HUDEP-2 (cell line): ENCODE measurements at regions not wholly inside any gene's neighbourhood (a gene's known extent, or its start where the extent isn't known, plus 50 kb on each side); places are given as distances from the start of the nearest gene placed in this dataset.
"Not testable (repeated sequence)": the region's sequence is repeated elsewhere in the genome, so short reads cannot be mapped to it uniquely, and the experiment has no call there.

ENCODE experiments used
- DNase-seq, 76 experiments: peaks; one replicate each; lab custom pipeline; 2025; ENCODE audit not compliant: unreplicated experiment in 76 of 76; lab: John Stamatoyannopoulos, UW

- DNase-seq: no peak
These were observed 111.3 kb upstream of the WARS2 start for GRCh38 chr1:119251751-119252150.

- DNase-seq: no peak
These were observed 112.9 kb upstream of the WARS2 start for GRCh38 chr1:119253366-119253765.

- DNase-seq: no peak
These were observed 113.7 kb upstream of the WARS2 start for GRCh38 chr1:119254067-119254720.

- DNase-seq: not testable (repeated sequence)
These were observed 112.5 kb upstream of the HAO2 start for GRCh38 chr1:119256089-119256488.

GRCh38 chr1:119260506-119260905 is 108.1 kb upstream of the HAO2 start:
- no peak for DNase-seq

- no peak for DNase-seq
These were observed 102.2 kb upstream of the HAO2 start for GRCh38 chr1:119266386-119266785.

GRCh38 chr1:119266858-119267257 is 101.7 kb upstream of the HAO2 start:
- no peak for DNase-seq

GRCh38 chr1:119267288-119267687 is 101.3 kb upstream of the HAO2 start:
- DNase-seq: not testable (repeated sequence)

GRCh38 chr1:119268879-119269278 is 99.7 kb upstream of the HAO2 start:
- DNase-seq: no peak

GRCh38 chr1:119275145-119276134 is 93.1 kb upstream of the HAO2 start:
- DNase-seq: peak in 34 of 76 experiments; percentile 1 to 63 (median 18)

- no peak for DNase-seq
These were observed 92.0 kb upstream of the HAO2 start for GRCh38 chr1:119276558-119276957.

- no peak for DNase-seq
These were observed 88.9 kb upstream of the HAO2 start for GRCh38 chr1:119279456-119280381.

GRCh38 chr1:119285482-119285881 is 83.1 kb upstream of the HAO2 start:
- no peak for DNase-seq

- DNase-seq: peak in 15 of 76 experiments; percentile 0 to 45 (median 10)
These were observed 81.9 kb upstream of the HAO2 start for GRCh38 chr1:119286587-119287181.

- no peak for DNase-seq
These were observed 79.8 kb upstream of the HAO2 start for GRCh38 chr1:119288751-119289150.

GRCh38 chr1:119290297-119290696 is 78.3 kb upstream of the HAO2 start:
- DNase-seq: no peak

GRCh38 chr1:119291611-119292206 is 76.9 kb upstream of the HAO2 start:
- DNase-seq: no peak

- no peak for DNase-seq
These were observed 74.8 kb upstream of the HAO2 start for GRCh38 chr1:119293797-119294196.

- no peak for DNase-seq
These were observed 74.4 kb upstream of the HAO2 start for GRCh38 chr1:119294199-119294598.

GRCh38 chr1:119294722-119295121 is 73.9 kb upstream of the HAO2 start:
- DNase-seq: no peak
